ENCODE measurements at regions not wholly inside any gene's neighbourhood (a gene's known extent, or its start where the extent isn't known, plus 50 kb on each side); places are given as distances from the start of the nearest gene placed in this dataset.

- no peak overlapping the region for H3K27ac ChIP-seq (ENCODE audit: low read depth, low read length)
- no peak overlapping the region for H3K9ac ChIP-seq (ENCODE audit: extremely low read depth, low read length, poor library complexity, severe bottlenecking)
- no peak for TF ChIP-seq CTCF (conservative IDR thresholded peaks at IDR 0.05)
- WGBS, 2 experiments (ENCODE audit: insufficient coverage in 1 of 2, insufficient read length in 1 of 2), result 92% methylated on average over 4 to 9 of the region's 9 CpGs
- H3K36me3 Mint-ChIP-seq (ENCODE audit: low read depth), result no peaks in the 10 kb centered on the region
- no peak for DNase-seq
- no peak overlapping the region for H3K27ac Mint-ChIP-seq
- no peaks in the 10 kb centered on the region for H3K27me3 ChIP-seq (ENCODE audit: control insufficient read depth, insufficient read depth, low read length, poor library complexity, severe bottlenecking)
- no peaks in the 10 kb centered on the region for H3K36me3 ChIP-seq (ENCODE audit: control insufficient read depth, insufficient read depth, low read length)
- H3K4me3 ChIP-seq (ENCODE audit: low read length), result no peak overlapping the region
- peaks cover 45% of the 10 kb centered on the region for H3K4me1 Mint-ChIP-seq
- peaks cover 7% of the 10 kb centered on the region for H3K4me1 ChIP-seq (ENCODE audit: control insufficient read depth, insufficient read depth, low read length)
- peaks cover 2% of the 10 kb centered on the region for H3K27me3 Mint-ChIP-seq (ENCODE audit: insufficient read depth)
- H3K4me3 Mint-ChIP-seq, result no peak overlapping the region
- H3K9me3 Mint-ChIP-seq, result no peaks in the 10 kb centered on the region
- H3K9me3 ChIP-seq (ENCODE audit: control insufficient read depth, low read length), result no peaks in the 10 kb centered on the region
These were observed 220.2 kb upstream of the CSF3R start for GRCh38 chr1:36702963-36703362.

DNA sequence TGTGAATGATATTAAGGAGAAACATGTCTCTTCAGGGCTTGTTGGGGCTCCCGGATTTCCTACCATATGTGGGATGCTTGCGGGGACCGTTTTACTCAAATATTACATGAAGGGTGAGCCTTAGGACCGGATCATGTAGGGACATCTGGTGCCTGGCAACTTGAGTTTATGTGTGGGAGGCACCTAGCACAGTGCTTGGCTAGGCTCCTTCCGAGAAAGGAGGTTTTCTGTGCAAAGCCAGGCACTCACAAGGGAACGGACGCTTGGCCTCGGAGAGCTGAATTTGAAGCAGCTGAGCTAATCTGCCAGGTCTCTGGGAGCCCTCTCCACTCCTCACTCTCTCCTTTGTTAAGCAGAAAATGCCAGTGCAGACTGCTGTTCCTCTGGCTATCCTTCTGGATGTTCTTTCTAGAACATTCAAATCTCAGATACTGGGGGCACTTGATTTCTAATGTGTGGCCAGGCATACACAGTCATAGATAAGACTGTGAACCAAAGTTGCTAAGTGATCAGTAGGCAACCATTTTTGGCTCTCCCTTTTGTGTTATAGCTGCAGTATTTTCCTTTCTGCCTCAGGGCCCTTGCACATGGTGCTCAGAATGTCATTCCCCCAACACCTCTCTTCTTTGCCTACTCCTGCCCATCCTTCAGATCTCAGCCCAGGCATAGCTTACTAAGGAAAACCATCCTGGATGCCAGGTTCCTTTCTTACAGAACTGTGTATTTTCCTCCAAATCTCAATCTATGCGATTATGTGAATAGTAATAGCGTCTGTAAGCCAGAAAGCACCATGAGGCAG lies 216.6 kb upstream of the CSF3R start:
- Histone ChIP-seq H3K9ac (ENCODE audit: extremely low read depth, low read length, poor library complexity, severe bottlenecking) (no peak overlapping the region), H3K27me3 (ENCODE audit: control insufficient read depth, insufficient read depth, low read length, poor library complexity, severe bottlenecking) (peaks cover 7% of the 10 kb centered on the region), H3K4me3 (ENCODE audit: low read length) (no peak overlapping the region), H3K27ac (ENCODE audit: low read depth, low read length) (no peak overlapping the region), H3K9me3 (ENCODE audit: control insufficient read depth, low read length) (no peaks in the 10 kb centered on the region), H3K36me3 (ENCODE audit: control insufficient read depth, insufficient read depth, low read length) (no peaks in the 10 kb centered on the region), H3K4me1 (ENCODE audit: control insufficient read depth, insufficient read depth, low read length) (peaks cover 7% of the 10 kb centered on the region)
- Mint-ChIP-seq H3K36me3 (ENCODE audit: low read depth) (no peaks in the 10 kb centered on the region), H3K9me3 (no peaks in the 10 kb centered on the region), H3K4me3 (no peak overlapping the region), H3K27me3 (ENCODE audit: insufficient read depth) (peaks cover 7% of the 10 kb centered on the region), H3K4me1 (peaks cover 20% of the 10 kb centered on the region), H3K27ac (no peak overlapping the region)
- no peak for DNase-seq
- WGBS, 2 experiments (ENCODE audit: insufficient coverage in 1 of 2, insufficient read length in 1 of 2), result 90 to 93% methylated on average over 7 to 10 of the region's 10 CpGs
- TF ChIP-seq CTCF (conservative IDR thresholded peaks at IDR 0.05), result no peak

GRCh38 chr1:36697836-36698605 lies 215.3 kb upstream of the CSF3R start:
- H3K27ac ChIP-seq (ENCODE audit: low read depth, low read length), result no peak overlapping the region
- H3K9me3 ChIP-seq (ENCODE audit: control insufficient read depth, low read length), result no peaks in the 10 kb centered on the region
- H3K36me3 Mint-ChIP-seq (ENCODE audit: low read depth), result no peaks in the 10 kb centered on the region
- no peaks in the 10 kb centered on the region for H3K36me3 ChIP-seq (ENCODE audit: control insufficient read depth, insufficient read depth, low read length)
- no peak for DNase-seq
- H3K4me1 ChIP-seq (ENCODE audit: control insufficient read depth, insufficient read depth, low read length), result no peaks in the 10 kb centered on the region
- H3K27ac Mint-ChIP-seq, result no peak overlapping the region
- H3K9ac ChIP-seq (ENCODE audit: extremely low read depth, low read length, poor library complexity, severe bottlenecking), result no peak overlapping the region
- no peak overlapping the region for H3K4me3 ChIP-seq (ENCODE audit: low read length)
- H3K4me3 Mint-ChIP-seq, result no peak overlapping the region
- 88 to 100% methylated on average over 1 to 4 of the region's 4 CpGs for WGBS, 2 experiments (ENCODE audit: insufficient coverage in 1 of 2, insufficient read length in 1 of 2)
- H3K27me3 Mint-ChIP-seq (ENCODE audit: insufficient read depth), result peaks cover 13% of the 10 kb centered on the region
- no peak for TF ChIP-seq CTCF (conservative IDR thresholded peaks at IDR 0.05)
- peaks cover 7% of the 10 kb centered on the region for H3K27me3 ChIP-seq (ENCODE audit: control insufficient read depth, insufficient read depth, low read length, poor library complexity, severe bottlenecking)
- peaks cover 10% of the 10 kb centered on the region for H3K4me1 Mint-ChIP-seq
- no peaks in the 10 kb centered on the region for H3K9me3 Mint-ChIP-seq

Measured in endodermal cell (in vitro differentiated cells).